Spleen (tissue), 7 donors: ENCODE measurements at regions not wholly inside any gene's neighbourhood (a gene's known extent, or its start where the extent isn't known, plus 50 kb on each side); places are given as distances from the start of the nearest gene placed in this dataset.

Source experiments
- CTCF ChIP-seq, 11 experiments: fragments of 200-600 bp in 7 of 11; fragments of 450-650 bp in 4 of 11; sonication (generic) in 4 of 11; IDR thresholded peaks in 8 of 11; conservative IDR thresholded peaks in 3 of 11; 1 replicate in 7 of 11; 2 replicates in 4 of 11; pipeline versions ENCODE4 v1.4.0 to v1.8.0; 2016 to 2021; ENCODE audit warnings: antibody characterized with exemption in 11 of 11, inconsistent platforms in 4 of 11, mild to moderate bottlenecking in 1 of 11
- POLR2A ChIP-seq, 3 donors: fragments of 450-650 bp; IDR thresholded peaks; one replicate each; pipeline ENCODE4 v1.5.1; 2017; ENCODE audit warnings: antibody characterized with exemption in 3 of 3, mild to moderate bottlenecking in 1 of 3
- donor health status: DM: no; HTN: no; CAD: no; lungs with moderate emphysema.
- donor health status: DM: no; HTN: no; CAD: no.
- donor health status: DM: no; HTN: no; CAD: no.

GRCh38 chr12:19894050-19894449 lies 454.8 kb downstream of the AEBP2 start:
- TF ChIP-seq POLR2A (IDR thresholded peaks at IDR 0.05) (no peak), CTCF (IDR thresholded peaks at IDR 0.05 in 8 of 11, conservative IDR thresholded peaks at IDR 0.05 in 3 of 11) (no peak)
